HG02938 (cell line): ENCODE measurements at regions not wholly inside any gene's neighbourhood (a gene's known extent, or its start where the extent isn't known, plus 50 kb on each side); places are given as distances from the start of the nearest gene placed in this dataset.

ENCODE experiments used
- ATAC-seq: cut with Tn5 transposase; IDR thresholded peaks from one replicate; pipeline ENCODE4 v1.9.1; 2021; ENCODE audit warnings: mild to moderate bottlenecking, moderate library complexity; ENCODE audit not compliant: unreplicated experiment

DNA sequence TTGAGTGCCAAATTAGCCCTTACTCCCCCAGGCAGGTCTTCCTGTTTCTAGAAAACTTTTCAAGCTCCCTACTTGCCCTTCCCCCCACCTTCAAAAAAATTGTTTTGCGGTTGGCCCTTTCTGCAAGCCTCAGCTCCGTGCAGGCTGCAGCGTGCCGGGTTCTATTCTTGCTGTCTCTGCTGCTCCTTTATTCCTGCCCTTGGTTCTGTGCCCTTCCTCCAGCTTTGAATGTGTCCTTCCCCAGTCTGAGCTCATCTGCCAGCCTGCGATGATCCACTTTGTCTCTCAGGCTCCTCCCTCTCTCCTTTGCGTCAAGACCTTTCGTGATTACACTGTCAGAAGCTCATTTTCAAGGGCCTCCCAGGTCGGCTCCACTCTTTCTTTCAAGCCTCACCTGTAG, 98.6 kb downstream of the IRF2BPL start:
- ATAC-seq, result no peak

DNA sequence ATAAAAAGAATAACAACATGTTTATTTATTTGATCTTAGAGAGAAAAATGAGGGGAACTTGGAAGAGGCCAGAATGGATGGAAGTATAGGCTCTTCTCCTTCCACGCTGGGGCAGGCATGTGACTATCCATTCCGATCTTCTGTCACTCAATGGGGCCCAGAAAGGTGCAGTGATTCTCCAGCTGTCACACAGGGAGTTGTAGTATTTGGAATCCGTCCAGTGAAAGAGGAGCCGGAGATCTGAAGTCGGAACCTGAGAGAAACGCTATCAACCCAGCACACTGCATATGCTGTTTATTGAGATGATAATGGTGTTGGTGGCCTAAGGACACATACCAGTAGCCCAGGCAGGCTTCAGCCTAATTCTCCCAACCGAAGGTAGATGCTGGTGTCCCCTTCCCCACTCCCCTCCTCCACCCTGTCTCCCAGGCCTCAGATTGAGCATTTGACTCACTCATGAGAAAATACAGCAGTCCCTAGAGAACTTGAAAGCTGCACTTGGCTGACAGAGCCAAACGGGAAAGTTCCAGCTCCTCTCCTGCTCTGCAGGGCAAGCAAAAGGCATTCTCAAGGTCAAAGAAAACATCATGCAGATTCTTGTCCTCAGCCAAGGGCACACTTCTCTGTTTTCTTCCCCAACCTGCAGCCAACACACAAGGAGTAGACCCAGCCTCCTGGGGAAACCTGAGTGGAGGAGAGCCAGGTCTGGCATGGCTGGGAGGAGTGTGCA, 100.4 kb downstream of the IRF2BPL start:
- ATAC-seq, result no peak

DNA sequence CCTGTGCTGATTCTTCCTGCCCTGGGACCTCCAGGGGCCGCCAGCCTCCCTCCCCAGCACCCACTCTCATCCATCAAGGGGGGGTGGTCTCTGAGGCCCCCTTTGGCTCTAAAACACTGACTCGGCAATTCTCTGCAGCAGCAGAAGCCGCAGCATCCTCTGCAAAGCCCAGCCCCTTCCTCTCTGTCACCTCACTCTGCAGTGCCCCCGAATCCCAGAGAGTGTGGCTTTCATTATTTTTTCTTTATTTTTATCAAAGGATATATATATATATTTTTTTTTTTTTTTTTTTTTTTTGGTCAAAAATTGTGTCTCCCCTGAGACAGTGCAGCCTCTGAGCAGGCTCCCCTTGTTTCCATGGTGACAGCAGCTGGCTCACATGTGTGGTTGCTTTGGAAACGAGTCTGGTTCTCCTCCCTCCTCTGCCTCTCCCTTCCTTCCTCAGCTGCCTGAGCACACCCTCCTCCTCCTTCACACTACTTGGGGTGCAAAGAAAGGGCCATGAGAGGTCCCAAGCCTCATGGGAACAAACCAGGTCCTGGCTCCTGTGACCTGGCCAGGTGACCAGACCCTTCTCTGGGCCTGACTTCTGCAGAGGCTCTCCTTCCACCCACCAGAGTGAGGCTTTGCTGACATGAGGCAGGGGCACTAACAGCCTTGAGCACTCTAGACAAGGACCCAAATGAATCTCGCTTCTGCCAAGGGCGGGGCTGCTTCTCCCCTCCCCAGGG, 100.5 kb downstream of the LRRC74A start:
- peak; percentile 70 for ATAC-seq

DNA sequence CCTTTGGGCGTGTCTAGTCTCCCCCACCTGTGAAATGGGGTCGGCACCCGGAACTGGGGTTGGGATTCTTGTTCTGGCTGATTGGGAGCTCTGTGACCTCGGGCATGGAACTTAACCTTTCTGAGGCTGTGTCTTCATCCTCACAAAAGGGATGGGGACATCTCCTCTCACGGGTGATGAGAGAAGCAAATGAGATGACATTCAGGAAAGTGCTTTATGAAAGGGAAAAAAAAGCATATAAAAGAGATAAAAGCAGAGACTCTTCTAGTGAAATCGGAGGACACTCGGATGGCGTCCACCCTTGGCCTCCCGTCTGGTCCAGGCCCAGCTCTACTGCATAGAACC, 98.9 kb downstream of the LRRC74A start:
- no peak for ATAC-seq

DNA sequence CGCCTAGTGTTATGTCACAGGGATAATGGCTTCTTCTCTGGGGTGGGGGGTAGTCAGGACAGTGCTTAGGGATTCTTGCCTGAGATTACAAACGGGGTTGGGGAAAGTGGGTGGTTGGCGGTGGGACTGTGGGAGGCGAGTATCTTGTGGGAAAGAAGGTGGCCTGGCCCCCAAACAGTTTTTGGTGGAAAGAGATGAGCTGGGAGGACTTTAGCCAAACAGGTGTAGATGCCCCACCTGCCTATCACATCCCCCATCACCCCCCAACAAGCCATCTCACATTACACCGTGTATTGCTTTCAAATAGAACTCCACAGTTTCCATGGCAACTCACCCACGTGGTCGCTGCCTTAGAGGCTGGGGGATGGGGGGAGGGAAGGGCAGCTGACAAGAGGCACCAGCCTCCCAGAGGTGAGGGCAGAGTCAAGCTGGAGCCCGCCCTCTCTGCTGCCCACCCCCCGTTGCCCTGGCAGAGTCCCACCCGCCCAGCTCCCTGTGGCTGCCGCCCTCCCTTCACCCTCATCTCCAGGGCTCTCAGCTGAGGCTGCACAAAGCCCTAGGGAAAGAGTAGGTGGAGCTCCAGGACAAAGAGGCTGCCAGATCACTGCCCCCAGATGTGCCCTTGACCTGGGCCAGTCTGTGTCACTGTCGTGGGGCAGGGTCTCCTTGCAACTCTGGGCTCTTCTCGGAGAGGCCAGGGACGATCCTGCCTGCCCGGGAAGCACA, 98.3 kb downstream of the LRRC74A start:
- ATAC-seq, result no peak

DNA sequence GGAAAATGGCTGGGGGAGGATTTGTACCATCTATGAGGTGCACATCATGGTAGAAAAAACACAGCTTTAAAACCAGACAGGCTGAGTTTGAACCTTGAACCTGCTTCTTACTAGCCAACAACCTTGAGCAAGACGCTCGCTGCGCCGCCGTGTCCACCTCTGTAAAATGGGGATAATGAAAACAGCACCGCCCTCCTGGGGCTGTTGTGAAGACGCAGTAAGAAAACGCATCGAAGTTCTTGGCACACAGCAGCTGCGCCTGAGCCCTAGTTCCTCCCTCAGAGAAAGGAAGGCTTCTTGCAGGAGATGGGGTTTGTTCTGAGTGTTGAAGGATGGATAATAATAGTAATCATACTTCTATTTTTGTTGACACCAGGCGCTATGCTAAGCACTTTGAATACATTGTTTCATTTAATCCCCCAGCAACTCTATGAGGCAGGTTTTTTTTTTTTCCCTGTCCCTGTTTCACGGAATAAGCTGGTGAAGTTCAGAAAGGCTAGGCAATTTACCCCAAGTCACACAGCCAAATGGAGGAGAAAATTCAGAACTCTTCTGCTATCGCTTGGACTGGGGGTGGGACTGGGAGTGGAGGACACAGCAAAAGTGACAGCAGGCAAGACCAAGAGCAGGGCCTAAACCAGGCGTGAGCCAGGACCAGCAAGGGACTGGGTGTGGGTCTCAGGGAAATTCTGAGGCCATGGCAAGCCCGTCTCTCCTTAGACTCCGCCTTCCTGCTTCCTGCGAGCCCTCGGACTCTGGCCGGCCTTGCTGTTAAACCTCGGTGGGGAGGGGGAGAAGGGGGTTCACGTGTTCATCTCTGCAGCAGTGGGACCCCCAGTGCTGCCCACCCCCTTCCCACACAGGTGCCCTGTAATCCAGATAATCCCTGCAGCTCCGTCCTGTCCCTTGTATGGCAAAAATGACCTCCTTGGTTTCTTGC, 97.5 kb downstream of the LRRC74A start:
- no peak for ATAC-seq

DNA sequence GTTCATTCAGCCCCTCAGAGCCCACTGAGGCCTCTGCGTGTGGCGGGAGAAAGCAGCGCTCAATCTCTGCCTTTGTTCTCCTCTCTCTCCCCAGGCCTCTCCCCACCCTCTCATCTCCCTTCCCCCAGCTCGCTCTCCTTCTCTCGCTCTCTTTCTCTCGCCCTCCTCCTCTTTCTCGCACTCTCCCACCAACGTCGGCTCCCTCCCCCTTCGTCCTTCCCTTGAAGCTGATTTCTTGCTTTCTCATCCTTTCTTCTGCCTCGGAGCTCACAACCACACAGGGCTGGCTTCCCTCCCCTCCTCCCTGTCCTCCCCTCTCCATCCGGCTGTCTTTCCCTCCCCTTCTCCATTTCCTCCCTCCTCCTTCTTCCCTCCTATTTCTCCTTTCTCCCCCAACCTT, 96.4 kb downstream of the LRRC74A start:
- no peak for ATAC-seq

DNA sequence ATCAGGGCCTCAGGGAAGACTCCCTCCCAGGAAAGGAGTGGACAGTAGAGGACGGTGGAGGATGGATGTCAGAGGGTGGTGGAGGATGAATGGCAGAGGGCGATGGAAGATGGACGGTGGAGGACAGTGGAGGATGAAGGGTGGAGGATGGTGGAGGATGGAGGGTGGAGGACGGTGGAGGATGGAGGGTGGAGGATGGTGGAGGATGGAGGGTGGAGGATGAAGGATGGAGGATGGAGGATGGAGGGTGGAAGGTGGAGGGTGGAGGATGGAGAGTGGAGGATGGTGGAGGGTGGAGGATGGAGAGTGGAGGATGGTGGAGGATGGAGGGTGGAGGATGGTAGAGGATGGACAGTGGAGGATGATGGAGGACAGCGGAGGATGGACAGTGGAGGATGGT, 95.9 kb downstream of the LRRC74A start:
- no peak for ATAC-seq

DNA sequence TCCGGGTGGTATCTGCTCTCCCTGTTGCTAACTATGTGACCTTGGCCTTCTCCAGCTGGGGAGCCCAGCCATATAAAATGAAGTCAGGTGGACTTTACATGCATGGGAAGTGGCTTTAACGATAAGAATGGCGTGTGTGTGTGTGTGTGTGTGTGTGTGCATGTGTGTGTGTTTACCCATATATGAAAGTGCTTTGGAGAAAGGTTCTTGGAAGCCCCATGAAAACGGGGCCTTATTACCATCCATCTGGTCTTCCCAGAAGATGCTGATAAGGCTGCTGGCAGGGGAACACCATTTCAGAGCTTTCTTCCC, 94.8 kb downstream of the LRRC74A start:
- ATAC-seq, result no peak

DNA sequence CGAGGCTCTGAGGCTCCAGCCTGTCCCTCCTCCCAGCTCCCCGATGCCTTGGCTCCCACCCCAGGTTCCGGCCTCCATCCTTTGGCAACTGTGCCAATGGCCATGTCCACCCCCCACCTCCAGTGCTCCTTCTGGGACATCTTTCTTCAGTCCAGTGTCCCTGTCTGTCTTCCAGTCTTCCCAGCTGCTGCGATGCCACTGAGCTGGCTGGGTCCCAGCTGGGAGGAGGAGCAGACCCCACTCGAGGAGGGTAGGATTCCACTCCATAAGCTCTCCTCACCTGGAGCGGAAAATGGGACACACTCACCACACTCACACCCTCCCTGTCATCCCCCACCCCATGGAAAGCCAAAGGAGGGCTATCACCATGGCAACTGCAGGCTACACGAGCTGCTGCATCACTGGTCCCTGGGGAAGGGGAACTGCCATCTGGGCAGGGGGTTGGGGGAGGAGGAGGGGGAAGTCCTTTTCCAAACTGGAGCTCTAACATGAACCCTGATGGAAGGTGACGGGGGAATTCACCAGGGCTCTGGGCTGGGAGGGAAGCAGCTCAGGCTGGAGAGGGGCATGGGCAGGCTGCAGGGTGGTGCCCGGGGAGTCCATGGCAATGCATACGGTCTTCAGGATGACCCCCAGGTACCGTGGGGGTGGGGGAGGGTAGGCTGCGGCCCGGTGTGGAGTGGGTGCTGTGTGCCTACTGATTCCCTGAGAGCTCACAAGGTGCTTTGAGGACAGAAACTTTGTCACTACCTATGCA, 94.3 kb downstream of the LRRC74A start:
- no peak for ATAC-seq

DNA sequence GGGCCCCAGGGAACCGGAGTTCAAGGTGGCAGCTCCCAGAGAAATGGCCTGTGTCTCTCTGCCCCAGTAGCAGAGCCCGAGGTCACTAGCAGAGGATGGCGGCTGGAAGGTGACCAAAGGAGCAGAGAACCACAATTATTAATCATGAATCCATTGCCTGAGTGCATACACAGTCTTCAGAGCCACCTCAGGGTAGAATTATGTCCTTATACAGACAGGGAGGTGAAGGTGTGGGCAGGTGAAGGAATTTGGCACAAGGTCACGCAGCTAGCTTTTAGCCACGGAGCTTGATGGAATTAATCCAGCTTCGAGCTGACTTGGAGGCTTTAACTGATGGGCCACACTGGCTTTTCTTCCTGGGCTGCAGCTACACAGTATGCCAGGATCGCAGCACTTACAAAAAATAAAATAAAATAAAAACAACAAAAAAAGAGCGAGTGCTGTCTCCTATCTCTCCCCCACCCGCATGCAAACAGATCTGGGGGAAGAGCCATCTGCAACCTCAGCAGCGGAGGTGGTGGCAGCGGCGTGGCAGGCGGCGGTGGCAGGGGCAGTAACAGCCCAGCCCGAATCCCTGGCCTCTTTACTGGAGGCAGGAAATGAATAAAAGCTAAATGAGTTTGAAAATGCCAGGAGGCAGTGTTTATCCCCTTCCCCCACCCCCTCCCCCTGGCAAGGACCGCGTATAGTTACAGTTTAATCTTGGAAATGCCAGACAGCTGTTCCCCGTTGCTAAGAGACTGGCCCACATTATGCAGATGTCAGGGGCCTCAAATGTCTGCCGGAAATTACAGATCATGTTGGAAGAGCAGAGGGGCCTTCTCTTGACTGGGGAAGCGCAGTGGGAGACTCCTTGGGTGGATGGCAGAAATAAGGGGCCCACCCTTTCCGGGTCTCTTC, 93.5 kb downstream of the LRRC74A start:
- ATAC-seq, result no peak
